ENCODE measurements at regions not wholly inside any gene's neighbourhood (a gene's known extent, or its start where the extent isn't known, plus 50 kb on each side); places are given as distances from the start of the nearest gene placed in this dataset.
"Not testable (repeated sequence)": the region's sequence is repeated elsewhere in the genome, so short reads cannot be mapped to it uniquely, and the experiment has no call there.

- H3K4me3 Mint-ChIP-seq; intact Hi-C loops (cut with DNase I, micrococcal nuclease); H3K27me3 Mint-ChIP-seq; H3K9me3 Mint-ChIP-seq (ENCODE audit: low read depth); POLR2A ChIA-PET; H3K27ac Mint-ChIP-seq; DNase-seq; H3K36me3 Mint-ChIP-seq (ENCODE audit: low read depth); CTCF ChIA-PET; H3K4me1 Mint-ChIP-seq; ATAC-seq: not testable (repeated sequence)
These were observed 86.6 kb upstream of the NIPA1 start for GRCh38 chr15:22699881-22700280.

GRCh38 chr15:22710831-22711341 lies 75.6 kb upstream of the NIPA1 start:
- H3K4me3 Mint-ChIP-seq; intact Hi-C loops (cut with DNase I, micrococcal nuclease); POLR2A ChIA-PET; H3K9me3 Mint-ChIP-seq (ENCODE audit: low read depth); DNase-seq; ATAC-seq; CTCF ChIA-PET; H3K27ac Mint-ChIP-seq; H3K36me3 Mint-ChIP-seq (ENCODE audit: low read depth); H3K4me1 Mint-ChIP-seq: not testable (repeated sequence)
- H3K27me3 Mint-ChIP-seq: peaks cover 27% of the 10 kb centered on the region

DNA sequence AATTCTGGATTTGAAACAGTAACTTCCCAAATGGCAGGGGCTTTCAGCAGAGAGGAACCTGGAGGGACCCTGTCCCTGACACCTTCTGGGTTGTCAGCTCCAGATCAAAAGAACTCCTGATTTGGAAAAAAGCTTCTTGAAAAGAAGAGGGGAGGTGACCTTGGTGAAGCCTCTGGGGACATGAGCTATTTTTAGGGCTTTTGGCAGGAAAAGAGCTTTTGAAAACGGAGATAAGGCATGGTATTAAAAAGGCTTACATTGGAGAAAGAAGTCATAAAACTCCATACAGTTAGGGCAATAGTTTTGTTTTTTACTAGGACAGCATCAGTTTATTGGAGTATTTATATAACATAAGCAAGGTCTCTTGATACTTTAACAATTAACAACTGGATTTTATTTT lies 72.5 kb upstream of the NIPA1 start:
- H3K4me1 Mint-ChIP-seq; H3K9me3 Mint-ChIP-seq (ENCODE audit: low read depth); ATAC-seq; intact Hi-C loops (cut with DNase I, micrococcal nuclease); H3K36me3 Mint-ChIP-seq (ENCODE audit: low read depth); CTCF ChIA-PET; H3K27ac Mint-ChIP-seq; POLR2A ChIA-PET; DNase-seq; H3K4me3 Mint-ChIP-seq: not testable (repeated sequence)
- H3K27me3 Mint-ChIP-seq: peaks cover 34% of the 10 kb centered on the region

DNA sequence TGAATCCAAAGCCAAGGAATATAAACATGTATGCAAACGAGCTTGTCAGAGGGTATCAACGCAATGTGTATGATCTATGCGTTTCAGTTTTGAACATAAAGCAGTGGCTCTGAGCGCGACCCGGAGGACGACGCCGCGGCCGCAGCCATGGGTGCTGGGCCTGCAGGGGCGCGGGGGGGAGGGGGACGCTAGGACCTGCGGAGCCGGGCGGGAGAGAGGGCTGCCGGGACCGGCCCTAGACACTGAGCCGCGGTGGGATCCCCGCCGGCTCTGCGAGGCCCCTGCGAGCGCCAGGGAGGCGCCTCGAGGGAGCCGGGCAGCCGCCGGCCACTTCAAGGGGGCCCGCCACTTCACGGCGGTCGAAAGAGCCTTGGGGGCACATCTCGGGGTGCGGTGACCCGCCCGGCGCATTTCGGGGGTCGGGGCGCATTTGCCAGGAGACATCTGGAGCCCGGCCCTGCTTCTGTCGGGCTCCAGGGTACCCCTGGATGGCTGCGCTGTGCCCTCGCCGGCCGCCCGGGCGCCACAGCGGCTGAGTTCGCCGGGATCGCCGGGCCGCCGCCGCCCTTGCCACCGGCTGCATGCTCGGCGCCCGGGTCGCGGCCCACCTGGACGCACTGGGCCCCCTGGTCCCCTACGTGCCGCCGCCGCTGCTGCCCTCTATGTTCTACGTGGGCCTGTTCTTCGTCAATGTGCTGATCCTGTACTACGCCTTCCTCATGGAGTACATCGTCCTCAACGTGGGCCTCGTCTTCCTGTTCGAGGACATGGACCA lies 71.9 kb upstream of the NIPA1 start:
- H3K4me1 Mint-ChIP-seq; H3K36me3 Mint-ChIP-seq (ENCODE audit: low read depth); H3K9me3 Mint-ChIP-seq (ENCODE audit: low read depth); H3K27ac Mint-ChIP-seq; H3K4me3 Mint-ChIP-seq; CTCF ChIA-PET; POLR2A ChIA-PET; intact Hi-C loops (cut with DNase I, micrococcal nuclease): not testable (repeated sequence)
- peak; percentile 12 for DNase-seq
- peaks cover 35% of the 10 kb centered on the region for H3K27me3 Mint-ChIP-seq
- ATAC-seq: peak; percentile 49

DNA sequence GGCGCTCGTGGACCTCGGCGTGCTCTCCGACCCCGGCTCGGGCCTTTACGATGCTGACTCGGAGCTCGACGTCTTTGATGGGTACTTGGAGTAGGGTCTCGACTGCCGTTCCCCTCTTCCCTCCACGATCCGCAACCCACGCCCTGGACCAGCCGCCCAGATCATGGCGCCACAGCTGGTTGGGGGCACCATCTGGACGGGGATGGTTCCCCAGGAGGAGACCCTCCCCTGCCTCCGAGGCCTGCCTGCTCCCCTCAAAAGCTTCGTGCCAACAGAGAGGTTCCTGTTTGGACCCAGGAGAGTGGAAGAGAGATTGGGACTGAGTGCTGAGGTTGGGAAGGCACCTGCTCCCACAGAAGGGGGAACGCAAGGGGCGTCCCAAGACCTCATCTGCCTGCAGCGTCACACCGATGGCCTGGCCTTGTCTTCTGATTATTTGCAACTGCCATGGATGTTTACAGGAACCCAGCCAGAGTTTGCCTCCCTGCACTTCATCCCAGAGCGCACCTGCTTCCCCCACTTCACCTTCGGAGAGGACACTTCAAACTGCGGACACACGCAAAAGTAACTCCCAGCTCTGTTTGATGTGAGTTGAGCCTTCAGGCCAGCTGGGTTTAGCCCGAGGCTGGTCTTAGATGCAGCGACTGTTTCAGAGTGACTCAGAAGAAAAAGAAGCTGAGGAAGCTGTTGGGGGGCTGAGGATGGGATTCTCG lies 71.2 kb upstream of the NIPA1 start:
- POLR2A ChIA-PET; ATAC-seq; H3K36me3 Mint-ChIP-seq (ENCODE audit: low read depth); CTCF ChIA-PET; DNase-seq; H3K27ac Mint-ChIP-seq; H3K9me3 Mint-ChIP-seq (ENCODE audit: low read depth); intact Hi-C loops (cut with DNase I, micrococcal nuclease); H3K4me1 Mint-ChIP-seq; H3K4me3 Mint-ChIP-seq: not testable (repeated sequence)
- peaks cover 37% of the 10 kb centered on the region for H3K27me3 Mint-ChIP-seq

DNA sequence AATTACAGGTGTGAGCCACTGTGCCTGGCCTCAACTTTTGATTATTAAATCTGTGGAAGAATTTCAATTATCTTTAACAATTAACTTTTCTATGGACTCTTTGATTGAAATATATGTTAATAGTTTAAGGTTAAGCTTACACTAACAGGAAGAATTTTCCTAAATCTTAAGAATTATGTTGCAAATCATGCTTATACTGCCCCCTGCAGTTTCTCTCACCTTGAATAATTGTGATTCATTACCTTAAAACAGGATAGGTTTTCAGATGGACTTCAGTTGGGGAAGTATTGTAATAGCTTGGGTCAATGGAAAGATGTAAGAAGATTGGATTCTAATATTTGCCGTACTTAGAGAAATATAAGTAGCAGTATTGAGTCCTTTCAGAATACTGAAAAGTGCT lies 66.5 kb upstream of the NIPA1 start:
- intact Hi-C loops (cut with DNase I, micrococcal nuclease); ATAC-seq; H3K4me1 Mint-ChIP-seq; H3K9me3 Mint-ChIP-seq (ENCODE audit: low read depth); CTCF ChIA-PET; H3K4me3 Mint-ChIP-seq; POLR2A ChIA-PET; DNase-seq; H3K27ac Mint-ChIP-seq; H3K36me3 Mint-ChIP-seq (ENCODE audit: low read depth): not testable (repeated sequence)
- H3K27me3 Mint-ChIP-seq: peaks cover 21% of the 10 kb centered on the region

GRCh38 chr15:22726104-22726503 lies 60.3 kb upstream of the NIPA1 start:
- DNase-seq; H3K27ac Mint-ChIP-seq; intact Hi-C loops (cut with DNase I, micrococcal nuclease); H3K27me3 Mint-ChIP-seq; ATAC-seq; H3K36me3 Mint-ChIP-seq (ENCODE audit: low read depth); POLR2A ChIA-PET; H3K4me1 Mint-ChIP-seq; H3K9me3 Mint-ChIP-seq (ENCODE audit: low read depth); CTCF ChIA-PET; H3K4me3 Mint-ChIP-seq: not testable (repeated sequence)

DNA sequence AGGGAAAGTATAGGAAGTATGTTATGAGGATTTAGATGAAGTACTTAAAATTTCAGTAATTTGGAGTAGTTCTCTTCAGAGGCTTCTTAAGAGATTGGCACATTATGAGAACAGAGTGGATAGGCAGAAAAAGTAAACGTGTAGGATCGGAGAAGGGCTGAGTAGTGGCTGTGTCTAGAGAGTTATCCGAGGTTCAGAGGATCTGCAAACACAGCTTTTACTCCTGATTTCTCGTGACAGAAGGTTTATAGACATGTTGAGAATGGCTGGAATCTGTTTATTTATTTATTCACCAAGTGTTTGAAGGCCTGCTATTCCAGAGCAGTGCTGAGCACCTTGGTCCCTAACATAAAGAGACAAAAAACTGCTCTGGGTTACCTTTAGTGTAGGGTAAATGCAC lies 51.4 kb upstream of the NIPA1 start:
- H3K9me3 Mint-ChIP-seq (ENCODE audit: low read depth); POLR2A ChIA-PET; H3K36me3 Mint-ChIP-seq (ENCODE audit: low read depth): not testable (repeated sequence)

GRCh38 chr15:22735781-22736180 lies 50.7 kb upstream of the NIPA1 start:
- H3K36me3 Mint-ChIP-seq (ENCODE audit: low read depth): no peaks in the 10 kb centered on the region
- H3K9me3 Mint-ChIP-seq (ENCODE audit: low read depth): no peaks in the 10 kb centered on the region
- intact Hi-C loops (cut with DNase I, micrococcal nuclease): no loop called here

More for the DNA sequence above, 51.4 kb upstream of the NIPA1 start:
- H3K4me3 Mint-ChIP-seq; H3K27ac Mint-ChIP-seq; intact Hi-C loops (cut with DNase I, micrococcal nuclease); ATAC-seq; DNase-seq; CTCF ChIA-PET: not testable (repeated sequence)
- Mint-ChIP-seq H3K4me1 (peaks cover 14% of the 10 kb centered on the region), H3K27me3 (peaks cover 24% of the 10 kb centered on the region)

DNA sequence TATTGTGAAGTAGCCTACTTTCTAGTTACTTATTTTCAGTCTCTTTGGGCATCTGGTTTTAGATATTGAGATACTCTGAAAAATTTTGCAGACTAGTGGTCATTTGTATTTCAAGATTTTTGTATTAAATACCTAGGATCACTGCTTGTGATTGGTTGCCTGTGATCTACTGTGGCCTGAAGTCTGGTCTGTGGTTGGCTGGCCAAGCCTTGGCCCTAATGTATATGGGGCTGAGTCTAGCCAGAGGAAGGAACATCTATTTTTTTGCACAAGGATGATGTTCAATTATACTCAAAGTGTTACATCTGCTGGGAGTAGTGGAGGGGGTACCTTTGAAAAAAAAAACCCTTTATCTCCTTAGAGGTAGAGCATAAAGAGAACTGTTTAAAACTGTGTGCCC lies 50.2 kb upstream of the NIPA1 start:
- POLR2A ChIA-PET: not testable (repeated sequence)

More at GRCh38 chr15:22735781-22736180, 50.7 kb upstream of the NIPA1 start:
- H3K27me3 Mint-ChIP-seq: peaks cover 27% of the 10 kb centered on the region
- H3K4me3 Mint-ChIP-seq: no peak overlapping the region
- CTCF ChIA-PET: no interaction called here
- no peak overlapping the region for H3K27ac Mint-ChIP-seq
- POLR2A ChIA-PET: no interaction called here
- peaks cover 17% of the 10 kb centered on the region for H3K4me1 Mint-ChIP-seq
- ATAC-seq: no peak
- DNase-seq: no peak

More for the DNA sequence above, 50.2 kb upstream of the NIPA1 start:
- H3K9me3 Mint-ChIP-seq (ENCODE audit: low read depth); ATAC-seq; DNase-seq; H3K36me3 Mint-ChIP-seq (ENCODE audit: low read depth); CTCF ChIA-PET; intact Hi-C loops (cut with DNase I, micrococcal nuclease); H3K27ac Mint-ChIP-seq; H3K4me3 Mint-ChIP-seq: not testable (repeated sequence)
- H3K4me1 Mint-ChIP-seq: peaks cover 17% of the 10 kb centered on the region
- peaks cover 27% of the 10 kb centered on the region for H3K27me3 Mint-ChIP-seq
